Stomach (tissue), 4 donors: ENCODE measurements at regions not wholly inside any gene's neighbourhood (a gene's known extent, or its start where the extent isn't known, plus 50 kb on each side); places are given as distances from the start of the nearest gene placed in this dataset.

Experiments
- EP300 ChIP-seq: sonication (generic); formaldehyde crosslinking; IDR thresholded peaks from one replicate; pipeline ENCODE4 v1.6.1; 2017; ENCODE audit warnings: antibody characterized with exemption
- POLR2A ChIP-seq, 4 donors: fragments of 450-650 bp; IDR thresholded peaks; one replicate each; pipeline ENCODE4 v1.6.1; 2016; ENCODE audit warnings: antibody characterized with exemption in 4 of 4, control low read depth in 2 of 4, mild to moderate bottlenecking in 1 of 4, moderate library complexity in 1 of 4
- TF ChIP-seq, protein P1 (sequence below), 7 experiments: fragments of 450-650 bp in 4 of 7; fragments of 200-600 bp in 3 of 7; sonication (generic) in 3 of 7; IDR thresholded peaks; one replicate each; pipeline ENCODE4 v1.5.1; 2016 to 2019; ENCODE audit warnings: antibody characterized with exemption in 7 of 7, control low read depth in 2 of 7, mild to moderate bottlenecking in 1 of 7

DNA sequence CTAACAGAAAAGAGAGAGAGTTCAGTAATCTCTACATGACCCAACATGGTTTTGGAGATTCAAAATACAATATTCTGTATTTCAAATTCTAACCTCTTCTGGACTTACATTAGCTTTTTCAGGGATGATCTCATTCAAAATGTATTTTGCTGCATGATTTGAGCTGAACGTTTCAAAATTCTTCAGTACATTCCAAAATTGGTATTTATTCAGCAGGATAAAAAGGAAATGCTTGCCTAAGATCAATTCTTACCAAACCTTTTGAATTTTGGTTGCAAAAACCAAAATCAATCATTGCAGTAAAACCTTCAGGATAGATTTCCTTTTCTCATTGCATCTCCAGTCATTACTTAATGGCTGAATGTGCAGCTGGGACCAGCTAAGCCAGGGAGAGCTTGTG, 1761.3 kb upstream of the SEL1L start:
- TF ChIP-seq, protein P1, sequence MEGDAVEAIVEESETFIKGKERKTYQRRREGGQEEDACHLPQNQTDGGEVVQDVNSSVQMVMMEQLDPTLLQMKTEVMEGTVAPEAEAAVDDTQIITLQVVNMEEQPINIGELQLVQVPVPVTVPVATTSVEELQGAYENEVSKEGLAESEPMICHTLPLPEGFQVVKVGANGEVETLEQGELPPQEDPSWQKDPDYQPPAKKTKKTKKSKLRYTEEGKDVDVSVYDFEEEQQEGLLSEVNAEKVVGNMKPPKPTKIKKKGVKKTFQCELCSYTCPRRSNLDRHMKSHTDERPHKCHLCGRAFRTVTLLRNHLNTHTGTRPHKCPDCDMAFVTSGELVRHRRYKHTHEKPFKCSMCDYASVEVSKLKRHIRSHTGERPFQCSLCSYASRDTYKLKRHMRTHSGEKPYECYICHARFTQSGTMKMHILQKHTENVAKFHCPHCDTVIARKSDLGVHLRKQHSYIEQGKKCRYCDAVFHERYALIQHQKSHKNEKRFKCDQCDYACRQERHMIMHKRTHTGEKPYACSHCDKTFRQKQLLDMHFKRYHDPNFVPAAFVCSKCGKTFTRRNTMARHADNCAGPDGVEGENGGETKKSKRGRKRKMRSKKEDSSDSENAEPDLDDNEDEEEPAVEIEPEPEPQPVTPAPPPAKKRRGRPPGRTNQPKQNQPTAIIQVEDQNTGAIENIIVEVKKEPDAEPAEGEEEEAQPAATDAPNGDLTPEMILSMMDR (IDR thresholded peaks at IDR 0.05): no peak
- TF ChIP-seq EP300 (no peak), POLR2A (IDR thresholded peaks at IDR 0.05) (no peak)
